MM.1S (cell line): ENCODE measurements at regions not wholly inside any gene's neighbourhood (a gene's known extent, or its start where the extent isn't known, plus 50 kb on each side); places are given as distances from the start of the nearest gene placed in this dataset.

Experiments
- DNase-seq: peaks from one replicate; pipeline ENCODE4 v3.0.0-alpha.2; 2015
- H2AFZ ChIP-seq: fragments of 300-600 bp; sonication (generic); 2 replicates; pipeline ENCODE4 v1.6.0; 2016; ENCODE audit warnings: antibody characterized with exemption, low read length
- H3F3A ChIP-seq: fragments of 300-600 bp; sonication (generic); 2 replicates; pipeline ENCODE4 v1.6.1; 2016; ENCODE audit warnings: mild to moderate bottlenecking, antibody characterized with exemption, low read length, moderate library complexity, mixed read lengths; ENCODE audit not compliant: insufficient read depth
- H3K27ac ChIP-seq: fragments of 300-600 bp; sonication (generic); 2 replicates; pipeline ENCODE4 v1.5.1; 2016; ENCODE audit warnings: mild to moderate bottlenecking, low read length
- H3K27me3 ChIP-seq: fragments of 300-600 bp; sonication (generic); replicated peaks from 2 replicates; pipeline ENCODE4 v1.6.0; 2016; ENCODE audit warnings: low read length; ENCODE audit not compliant: insufficient read depth
- H3K36me3 ChIP-seq: fragments of 300-600 bp; sonication (generic); replicated peaks from 2 replicates; pipeline ENCODE4 v1.6.1; 2016; ENCODE audit warnings: mild to moderate bottlenecking, low read length, mixed read lengths; ENCODE audit not compliant: insufficient read depth
- H3K4me1 ChIP-seq: fragments of 300-600 bp; sonication (generic); 2 replicates; pipeline ENCODE4 v1.6.1; 2016; ENCODE audit warnings: low read length, mixed read lengths
- H3K4me2 ChIP-seq: fragments of 300-600 bp; sonication (generic); 2 replicates; pipeline ENCODE4 v1.6.0; 2016; ENCODE audit warnings: low read depth, low read length
- H3K4me3 ChIP-seq: fragments of 300-600 bp; sonication (generic); 2 replicates; pipeline ENCODE4 v1.5.1; 2016; ENCODE audit warnings: low read length, mixed read lengths
- H3K79me2 ChIP-seq: fragments of 300-600 bp; sonication (generic); 2 replicates; pipeline ENCODE4 v1.6.1; 2016; ENCODE audit warnings: mixed run types, low read length, mixed read lengths
- H3K9ac ChIP-seq: fragments of 300-600 bp; sonication (generic); 2 replicates; pipeline ENCODE4 v1.6.1; 2016; ENCODE audit warnings: low read length, mixed read lengths
- H3K9me2 ChIP-seq: fragments of 300-600 bp; sonication (generic); replicated peaks from 2 replicates; pipeline ENCODE4 v1.6.1; 2016; ENCODE audit warnings: mild to moderate bottlenecking, low read length, mixed read lengths; ENCODE audit not compliant: insufficient read depth
- H3K9me3 ChIP-seq: fragments of 300-600 bp; sonication (generic); replicated peaks from 2 replicates; pipeline ENCODE4 v1.6.1; 2016; ENCODE audit warnings: mild to moderate bottlenecking, low read length, mixed read lengths; ENCODE audit not compliant: insufficient read depth
- H4K20me1 ChIP-seq: fragments of 300-600 bp; sonication (generic); 2 replicates; pipeline ENCODE4 v1.6.1; 2016; ENCODE audit warnings: mild to moderate bottlenecking, low read length, moderate library complexity, mixed read lengths; ENCODE audit not compliant: insufficient read depth
- CTCF ChIP-seq: fragments of 300-600 bp; sonication (generic); IDR thresholded peaks from 2 replicates; pipeline ENCODE4 v1.5.1; 2016; ENCODE audit warnings: antibody characterized with exemption, low read length, mixed read lengths
- EZH2 ChIP-seq: fragments of 300-600 bp; sonication (generic); optimal IDR thresholded peaks from 2 replicates; pipeline ENCODE3; 2017; ENCODE audit warnings: low read depth, mild to moderate bottlenecking, antibody characterized with exemption, low read length, mixed read lengths
- EZH2phosphoT487 ChIP-seq: fragments of 300-600 bp; sonication (generic); IDR thresholded peaks from 2 replicates; pipeline ENCODE4 v1.6.1; 2018; ENCODE audit warnings: antibody characterized with exemption, low read length

GRCh38 chr4:36979533-36979932 is 265.0 kb upstream of the NWD2 start:
- Histone ChIP-seq H3K79me2 (no peaks in the 10 kb centered on the region), H3K9me2 (no peaks in the 10 kb centered on the region), H2AFZ (no peak overlapping the region), H3K4me1 (no peaks in the 10 kb centered on the region), H3K9ac (no peak overlapping the region), H3K36me3 (no peaks in the 10 kb centered on the region), H3K27me3 (no peaks in the 10 kb centered on the region), H3K4me3 (no peak overlapping the region), H3K4me2 (no peak overlapping the region), H3K9me3 (no peaks in the 10 kb centered on the region), H4K20me1 (no peaks in the 10 kb centered on the region), H3K27ac (no peak overlapping the region), H3F3A (no peaks in the 10 kb centered on the region)
- no peak for TF ChIP-seq CTCF
- TF ChIP-seq EZH2phosphoT487, result no peak
- TF ChIP-seq EZH2, result no peak
- DNase-seq, result no peak

GRCh38 chr4:36990128-36990872 is 254.2 kb upstream of the NWD2 start:
- no peaks in the 10 kb centered on the region for H3K36me3 ChIP-seq
- H3F3A ChIP-seq, result no peaks in the 10 kb centered on the region
- no peak for DNase-seq
- no peak overlapping the region for H3K4me2 ChIP-seq
- no peak overlapping the region for H3K4me3 ChIP-seq
- no peaks in the 10 kb centered on the region for H3K4me1 ChIP-seq
- no peaks in the 10 kb centered on the region for H4K20me1 ChIP-seq
- no peak overlapping the region for H3K27ac ChIP-seq
- H3K9me2 ChIP-seq, result no peaks in the 10 kb centered on the region
- H3K9ac ChIP-seq, result no peak overlapping the region
- TF ChIP-seq CTCF (no peak), EZH2phosphoT487 (no peak), EZH2 (no peak)
- H3K27me3 ChIP-seq, result no peaks in the 10 kb centered on the region
- H3K79me2 ChIP-seq, result no peaks in the 10 kb centered on the region
- H3K9me3 ChIP-seq, result no peaks in the 10 kb centered on the region
- H2AFZ ChIP-seq, result no peak overlapping the region

GRCh38 chr4:36997727-36998126 is 246.8 kb upstream of the NWD2 start:
- no peaks in the 10 kb centered on the region for H3K27me3 ChIP-seq
- no peak overlapping the region for H2AFZ ChIP-seq
- no peak for TF ChIP-seq EZH2
- TF ChIP-seq CTCF, result no peak
- no peak for TF ChIP-seq EZH2phosphoT487
- no peaks in the 10 kb centered on the region for H4K20me1 ChIP-seq
- H3K4me3 ChIP-seq, result no peak overlapping the region
- H3K27ac ChIP-seq, result no peak overlapping the region
- DNase-seq, result no peak
- H3K4me2 ChIP-seq, result no peak overlapping the region
- no peaks in the 10 kb centered on the region for H3K9me3 ChIP-seq
- H3K9me2 ChIP-seq, result no peaks in the 10 kb centered on the region
- H3K79me2 ChIP-seq, result no peaks in the 10 kb centered on the region
- no peak overlapping the region for H3K9ac ChIP-seq
- no peaks in the 10 kb centered on the region for H3F3A ChIP-seq
- no peaks in the 10 kb centered on the region for H3K36me3 ChIP-seq
- no peaks in the 10 kb centered on the region for H3K4me1 ChIP-seq
